Activated T-cell treated with anti-CD3 and anti-CD28 coated beads, Interleukin-2, amount 50 U/mL, for 72 hours (primary cell): ENCODE measurements at regions not wholly inside any gene's neighbourhood (a gene's known extent, or its start where the extent isn't known, plus 50 kb on each side); places are given as distances from the start of the nearest gene placed in this dataset.

Experiments used
- ATAC-seq, 2 donors: fragments of 150-1000 bp; cut with Tn5 transposase; replicated peaks in 1 of 2; 2 replicates each; pipeline ENCODE4 v1.10.0; 2021; ENCODE audit warnings: moderate library complexity in 2 of 2, mild to moderate bottlenecking in 1 of 2
- DNase-seq, 2 donors: peaks; one replicate each; pipeline ENCODE4 v3.0.0; 2021 to 2022; ENCODE audit warnings: mixed read lengths in 1 of 2
- H3K27ac Mint-ChIP-seq: one replicate; pipeline ENCODE4 v1.8.0; 2022; ENCODE audit warnings: mild to moderate bottlenecking, moderate library complexity, mixed read lengths
- H3K27me3 Mint-ChIP-seq: one replicate; pipeline ENCODE4 v1.8.0; 2022; ENCODE audit warnings: low read depth, mixed read lengths
- H3K36me3 Mint-ChIP-seq, 2 donors: one replicate each; pipeline ENCODE4 v1.8.0; 2022; ENCODE audit warnings: mixed read lengths in 2 of 2, mild to moderate bottlenecking in 1 of 2; ENCODE audit not compliant: insufficient read depth in 2 of 2
- H3K4me1 Mint-ChIP-seq: one replicate; pipeline ENCODE4 v1.8.0; 2022; ENCODE audit warnings: low read depth, mixed read lengths
- H3K4me3 Mint-ChIP-seq, 2 donors: one replicate each; pipeline ENCODE4 v1.8.0; 2022; ENCODE audit warnings: mild to moderate bottlenecking in 2 of 2, mixed read lengths in 2 of 2, moderate library complexity in 2 of 2
- H3K9me3 Mint-ChIP-seq, 2 donors: one replicate each; pipeline ENCODE4 v1.8.0; 2022; ENCODE audit warnings: mixed read lengths in 2 of 2

- H3K36me3 Mint-ChIP-seq, result peaks cover 0 to 2% of the 10 kb centered on the region in 2 donors
- H3K4me1 Mint-ChIP-seq, result peaks cover 7% of the 10 kb centered on the region
- no peak for DNase-seq
- H3K27me3 Mint-ChIP-seq, result peaks cover 35% of the 10 kb centered on the region
- H3K9me3 Mint-ChIP-seq, result peaks cover 0 to 1% of the 10 kb centered on the region in 2 donors
- H3K4me3 Mint-ChIP-seq, result no peak overlapping the region
- no peak overlapping the region for H3K27ac Mint-ChIP-seq
- ATAC-seq, result no peak
Measured at GRCh38 chr9:117775591-117775990, 71.4 kb downstream of the TLR4 start.

GRCh38 chr9:117777823-117778222 is 73.6 kb downstream of the TLR4 start:
- H3K9me3 Mint-ChIP-seq, result peaks cover 0 to 1% of the 10 kb centered on the region in 2 donors
- H3K27me3 Mint-ChIP-seq, result peaks cover 41% of the 10 kb centered on the region
- H3K27ac Mint-ChIP-seq, result no peak overlapping the region
- H3K36me3 Mint-ChIP-seq, result peaks cover 0 to 2% of the 10 kb centered on the region in 2 donors
- H3K4me3 Mint-ChIP-seq, result no peak overlapping the region
- DNase-seq (no peak), ATAC-seq (no peak)
- H3K4me1 Mint-ChIP-seq, result peaks cover 7% of the 10 kb centered on the region

GRCh38 chr9:117779760-117780159 is 75.6 kb downstream of the TLR4 start:
- H3K27me3 Mint-ChIP-seq, result peaks cover 21% of the 10 kb centered on the region

GRCh38 chr9:117782931-117783788 is 79.0 kb downstream of the TLR4 start:
- peak; percentile 81 to 86 for ATAC-seq
- H3K36me3 Mint-ChIP-seq, result no peaks in the 10 kb centered on the region
- DNase-seq, result peak; percentile 47 to 54
- no peak overlapping the region for H3K4me3 Mint-ChIP-seq
- H3K27ac Mint-ChIP-seq, result no peak overlapping the region
- no peaks in the 10 kb centered on the region for H3K9me3 Mint-ChIP-seq
- H3K4me1 Mint-ChIP-seq, result peaks cover 7% of the 10 kb centered on the region
- H3K27me3 Mint-ChIP-seq, result peaks cover 21% of the 10 kb centered on the region

More at GRCh38 chr9:117779760-117780159, 75.6 kb downstream of the TLR4 start:
- Mint-ChIP-seq H3K4me3 (no peak overlapping the region), H3K9me3 (no peaks in the 10 kb centered on the region), H3K4me1 (peaks cover 7% of the 10 kb centered on the region), H3K27ac (no peak overlapping the region), H3K36me3 (no peaks in the 10 kb centered on the region)
- ATAC-seq, result no peak
- DNase-seq, result no peak

GRCh38 chr9:117783828-117784227 is 79.6 kb downstream of the TLR4 start:
- Mint-ChIP-seq H3K9me3 (peaks cover 0 to under 1% of the 10 kb centered on the region in 2 donors), H3K4me3 (no peak overlapping the region), H3K27me3 (peaks cover 20% of the 10 kb centered on the region), H3K27ac (no peak overlapping the region), H3K4me1 (peaks cover 7% of the 10 kb centered on the region), H3K36me3 (no peaks in the 10 kb centered on the region)
- ATAC-seq (peak; percentile 51 to 58), DNase-seq (peak; percentile 7 to 29)

GRCh38 chr9:117784996-117785395 is 80.8 kb downstream of the TLR4 start:
- no peak for DNase-seq
- no peak overlapping the region for H3K27ac Mint-ChIP-seq
- H3K9me3 Mint-ChIP-seq, result peaks cover 0 to 2% of the 10 kb centered on the region in 2 donors
- H3K27me3 Mint-ChIP-seq, result peaks cover 10% of the 10 kb centered on the region
- no peaks in the 10 kb centered on the region for H3K36me3 Mint-ChIP-seq
- no peaks in the 10 kb centered on the region for H3K4me1 Mint-ChIP-seq
- no peak for ATAC-seq
- H3K4me3 Mint-ChIP-seq, result no peak overlapping the region

- Mint-ChIP-seq H3K4me3 (no peak overlapping the region), H3K9me3 (peaks cover 2% of the 10 kb centered on the region in 2 donors), H3K27me3 (no peaks in the 10 kb centered on the region), H3K27ac (no peak overlapping the region), H3K4me1 (no peaks in the 10 kb centered on the region), H3K36me3 (no peaks in the 10 kb centered on the region)
- DNase-seq, result no peak
- ATAC-seq, result no peak
Measured at GRCh38 chr9:117787746-117788145, 83.5 kb downstream of the TLR4 start.

- DNase-seq (no peak), ATAC-seq (no peak)
- Mint-ChIP-seq H3K9me3 (peaks cover 0 to 7% of the 10 kb centered on the region in 2 donors), H3K36me3 (no peaks in the 10 kb centered on the region), H3K27ac (no peak overlapping the region), H3K4me3 (no peak overlapping the region), H3K4me1 (no peaks in the 10 kb centered on the region), H3K27me3 (peaks cover 18% of the 10 kb centered on the region)
Measured at GRCh38 chr9:117795271-117795670, 91.1 kb downstream of the TLR4 start.

GRCh38 chr9:117796681-117797080 is 92.5 kb downstream of the TLR4 start:
- DNase-seq, result no peak

GRCh38 chr9:117800389-117800788 is 96.2 kb downstream of the TLR4 start:
- Mint-ChIP-seq H3K4me1 (no peaks in the 10 kb centered on the region), H3K27me3 (peaks cover 38% of the 10 kb centered on the region), H3K36me3 (no peaks in the 10 kb centered on the region), H3K4me3 (no peak overlapping the region), H3K27ac (no peak overlapping the region), H3K9me3 (peaks cover 0 to 6% of the 10 kb centered on the region in 2 donors)
- ATAC-seq, result no peak
- no peak for DNase-seq

More at GRCh38 chr9:117796681-117797080, 92.5 kb downstream of the TLR4 start:
- H3K9me3 Mint-ChIP-seq, result peaks cover 0 to 6% of the 10 kb centered on the region in 2 donors
- no peaks in the 10 kb centered on the region for H3K36me3 Mint-ChIP-seq
- no peak overlapping the region for H3K27ac Mint-ChIP-seq
- peaks cover 20% of the 10 kb centered on the region for H3K27me3 Mint-ChIP-seq
- ATAC-seq, result no peak
- H3K4me3 Mint-ChIP-seq, result no peak overlapping the region
- H3K4me1 Mint-ChIP-seq, result no peaks in the 10 kb centered on the region

- H3K9me3 Mint-ChIP-seq, result peaks cover 0 to 9% of the 10 kb centered on the region in 2 donors
- no peak overlapping the region for H3K4me3 Mint-ChIP-seq
- H3K27ac Mint-ChIP-seq, result no peak overlapping the region
- peaks cover 1 to 3% of the 10 kb centered on the region in 2 donors for H3K36me3 Mint-ChIP-seq
- DNase-seq, result no peak
- no peak for ATAC-seq
- peaks cover 5% of the 10 kb centered on the region for H3K4me1 Mint-ChIP-seq
- peaks cover 31% of the 10 kb centered on the region for H3K27me3 Mint-ChIP-seq
Measured at GRCh38 chr9:117809751-117810150, 105.5 kb downstream of the TLR4 start.

- Mint-ChIP-seq H3K27me3 (peaks cover 26% of the 10 kb centered on the region), H3K36me3 (no peaks in the 10 kb centered on the region), H3K4me1 (peaks cover 13% of the 10 kb centered on the region), H3K4me3 (no peak overlapping the region), H3K27ac (no peak overlapping the region), H3K9me3 (peaks cover 2 to 3% of the 10 kb centered on the region in 2 donors)
- ATAC-seq, result peak; percentile 29 to 56
- DNase-seq, result no peak
Measured at GRCh38 chr9:117815315-117815714, 111.1 kb downstream of the TLR4 start.

GRCh38 chr9:117815948-117816347 is 111.7 kb downstream of the TLR4 start:
- Mint-ChIP-seq H3K4me1 (peaks cover 13% of the 10 kb centered on the region), H3K4me3 (no peak overlapping the region), H3K9me3 (peaks cover 2 to 3% of the 10 kb centered on the region in 2 donors), H3K27me3 (peaks cover 33% of the 10 kb centered on the region), H3K27ac (no peak overlapping the region), H3K36me3 (peaks cover 0 to 2% of the 10 kb centered on the region in 2 donors)
- no peak for DNase-seq
- no peak for ATAC-seq
